Stimulated activated naive CD8-positive, alpha-beta T cell treated with anti-CD3 and anti-CD28 coated beads, Interleukin-15, Interleukin-2, amounts not matched to agents 100 U/mL and 50 U/mL, for 24 hours (primary cell): ENCODE measurements at regions not wholly inside any gene's neighbourhood (a gene's known extent, or its start where the extent isn't known, plus 50 kb on each side); places are given as distances from the start of the nearest gene placed in this dataset.

Experiments
- ATAC-seq: fragments of 150-1000 bp; cut with Tn5 transposase; one replicate; pipeline ENCODE4 v1.10.0; 2021
- DNase-seq: peaks from one replicate; pipeline ENCODE4 v3.0.0; 2021

DNA sequence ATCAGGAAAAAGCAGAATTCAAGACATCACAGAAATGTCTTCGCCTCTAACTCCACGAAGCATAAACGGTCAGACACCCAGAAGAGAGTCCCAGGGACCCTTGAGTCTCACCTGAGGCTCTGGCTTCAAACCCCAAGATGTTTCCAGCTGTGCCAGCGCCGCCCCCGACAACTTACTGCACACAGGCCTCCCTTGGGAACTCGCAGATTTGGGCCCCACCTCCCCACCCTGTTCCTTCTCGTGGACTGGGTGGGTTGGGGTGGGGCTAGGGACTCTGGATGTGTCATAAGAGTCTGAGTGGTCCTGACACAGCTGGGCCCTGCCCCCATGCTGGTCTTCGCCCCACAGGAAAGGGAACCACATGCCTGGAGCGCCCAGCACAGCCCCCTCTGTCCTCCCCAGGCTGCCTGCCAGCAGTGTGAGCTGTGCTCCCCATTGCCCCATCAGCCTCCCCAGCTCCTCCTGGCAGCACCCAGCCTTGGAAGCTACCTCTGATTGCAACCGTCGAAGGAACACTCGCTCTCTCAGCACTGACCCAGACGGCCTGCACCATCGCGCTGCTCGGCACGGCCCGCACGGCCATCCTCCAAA, 147.5 kb downstream of the CRYBB2 start:
- no peak for DNase-seq
- no peak for ATAC-seq

DNA sequence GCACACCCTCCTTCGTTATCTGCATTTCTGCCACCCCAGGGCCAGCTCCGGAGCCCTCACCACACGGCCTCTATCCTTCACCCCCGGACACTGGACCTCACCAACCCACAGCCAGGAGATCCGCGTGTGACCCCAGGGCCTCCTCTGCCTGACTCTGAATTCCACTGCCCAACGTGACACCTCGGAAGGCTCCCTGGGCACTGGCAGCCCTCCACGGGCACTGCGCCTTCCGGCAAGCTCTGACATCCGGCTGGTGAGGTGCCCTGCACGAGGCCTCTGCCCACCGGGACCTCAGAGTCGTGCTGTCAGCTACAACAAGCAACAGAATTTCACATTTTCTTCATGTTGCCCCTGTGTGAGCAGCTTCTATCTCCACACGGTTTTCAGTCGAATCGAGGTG, 148.3 kb downstream of the CRYBB2 start:
- no peak for ATAC-seq
- DNase-seq: no peak

DNA sequence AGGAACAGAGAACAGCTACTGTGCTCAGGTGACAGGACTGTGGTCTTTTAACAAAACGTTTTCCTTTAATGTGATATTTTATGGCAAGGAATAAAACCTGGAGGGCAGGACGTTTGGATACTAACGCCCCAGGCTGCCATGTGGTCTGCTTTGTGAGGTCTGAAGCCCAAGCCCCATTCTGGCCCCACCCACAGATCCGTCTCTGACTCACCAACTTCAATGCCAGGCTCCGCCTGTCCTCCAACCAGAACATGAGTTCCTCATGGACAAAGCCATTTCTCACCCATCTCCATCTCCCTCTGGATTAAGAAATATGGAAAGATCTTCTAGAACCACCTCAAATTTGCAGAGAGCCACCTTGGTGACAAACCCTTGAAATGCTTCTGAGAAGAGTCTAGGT, 148.8 kb downstream of the CRYBB2 start:
- ATAC-seq (no peak), DNase-seq (no peak)

DNA sequence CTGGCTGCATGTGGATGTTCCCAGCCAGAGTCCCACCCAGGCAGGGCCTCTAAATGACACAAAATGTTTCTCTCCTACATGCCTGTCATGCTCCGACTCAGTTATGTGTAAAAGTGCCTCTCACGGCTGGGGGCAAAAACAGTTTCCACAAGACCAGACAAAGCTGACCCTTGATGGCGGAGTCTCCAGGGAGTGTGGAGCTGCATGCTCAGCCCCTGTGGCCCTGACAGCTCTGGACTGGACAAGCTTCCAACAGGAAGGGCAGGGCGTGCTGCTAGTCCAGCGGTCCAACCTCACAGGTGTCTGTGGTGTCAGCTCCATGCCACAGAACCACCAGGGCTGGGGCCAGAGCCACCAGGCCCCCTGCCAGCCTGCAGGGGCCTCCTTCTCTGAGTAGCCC, 149.6 kb downstream of the CRYBB2 start:
- no peak for DNase-seq
- ATAC-seq: no peak

DNA sequence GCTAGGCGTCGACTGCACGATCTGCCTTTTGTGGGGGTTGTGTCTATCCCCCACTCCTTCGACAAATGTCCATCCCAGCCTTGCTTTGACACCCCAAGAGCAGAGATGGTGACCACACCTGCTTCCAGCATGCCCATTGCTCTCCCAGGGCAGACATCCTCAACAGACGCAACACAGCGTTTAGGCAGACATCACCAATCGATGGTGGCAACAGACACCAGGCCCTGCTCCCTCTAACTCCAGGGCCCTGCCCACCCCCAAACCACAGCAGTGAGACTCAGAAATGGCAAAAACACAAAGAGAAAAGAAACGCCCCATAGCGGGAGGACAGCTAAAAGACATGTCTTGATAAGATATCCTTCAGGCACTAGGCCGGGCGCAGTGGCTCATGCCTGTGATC, 150.9 kb downstream of the CRYBB2 start:
- DNase-seq (no peak), ATAC-seq (no peak)

DNA sequence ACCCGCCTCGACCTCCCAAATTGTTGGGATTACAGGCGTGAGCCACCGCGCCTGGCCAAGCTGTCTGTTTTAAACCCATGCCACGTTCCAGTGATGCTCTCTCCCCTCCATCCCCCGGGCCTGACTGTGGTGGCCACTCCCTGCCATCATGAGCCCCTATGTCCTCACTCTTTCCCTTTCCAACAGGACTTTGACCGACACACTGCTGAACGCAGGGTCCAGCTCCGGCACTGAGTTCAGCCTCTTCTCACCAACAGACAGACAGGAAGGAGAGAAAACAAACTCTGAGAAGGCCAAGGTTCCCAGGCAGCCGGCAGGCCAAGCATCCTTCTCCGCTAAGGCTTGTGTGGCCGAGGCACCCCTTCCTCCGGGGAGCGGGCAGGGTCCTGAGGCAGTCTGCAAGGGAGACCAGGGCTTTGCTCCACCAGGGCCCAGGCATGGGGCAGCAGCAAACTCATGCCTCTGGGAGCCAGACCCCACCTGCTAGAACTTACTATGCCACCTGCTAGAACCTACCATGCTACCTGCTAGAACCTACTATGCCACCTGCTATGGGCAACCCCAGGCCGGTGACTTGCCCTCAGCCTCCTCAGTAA, 152.7 kb downstream of the CRYBB2 start:
- ATAC-seq (no peak), DNase-seq (no peak)

DNA sequence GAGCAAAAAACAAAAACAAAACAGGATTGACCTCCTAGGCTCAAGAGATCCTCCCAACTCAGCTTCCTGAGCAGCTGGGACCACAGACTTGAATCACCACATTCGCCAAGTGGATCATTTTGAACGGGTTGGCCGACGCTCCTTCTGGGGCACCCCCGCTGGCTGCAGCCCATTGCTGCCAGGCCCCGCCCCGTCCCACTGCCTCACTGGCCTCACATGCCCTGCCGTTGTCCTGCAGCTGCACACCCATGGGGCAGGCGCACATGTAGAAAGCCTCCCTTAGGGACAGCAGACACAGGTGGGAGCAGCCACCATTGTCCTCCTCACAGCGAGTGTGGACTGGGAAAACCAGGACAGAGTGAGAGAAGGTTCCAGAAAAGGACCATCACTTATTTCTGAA, 154.5 kb downstream of the CRYBB2 start:
- ATAC-seq (no peak), DNase-seq (no peak)

DNA sequence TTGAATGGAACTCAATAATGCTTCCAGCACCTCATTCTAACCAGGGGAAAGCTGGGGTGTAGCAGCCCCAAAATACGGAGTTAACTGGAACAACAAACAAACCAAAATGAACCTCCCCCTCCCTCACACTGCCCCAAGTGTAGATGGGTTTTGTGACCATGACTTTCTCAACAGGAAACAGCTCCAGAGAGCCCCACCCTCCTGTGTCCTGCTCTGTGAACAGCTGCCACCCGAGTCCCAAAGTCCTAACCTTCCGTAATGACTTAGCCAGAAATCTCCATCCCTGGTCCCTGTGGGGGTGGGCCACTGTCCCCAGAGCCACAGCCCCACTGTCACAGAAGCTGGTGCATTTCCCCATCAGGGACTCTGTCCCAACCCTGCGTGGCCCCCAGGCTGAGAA, 155.4 kb downstream of the CRYBB2 start:
- DNase-seq (no peak), ATAC-seq (no peak)

DNA sequence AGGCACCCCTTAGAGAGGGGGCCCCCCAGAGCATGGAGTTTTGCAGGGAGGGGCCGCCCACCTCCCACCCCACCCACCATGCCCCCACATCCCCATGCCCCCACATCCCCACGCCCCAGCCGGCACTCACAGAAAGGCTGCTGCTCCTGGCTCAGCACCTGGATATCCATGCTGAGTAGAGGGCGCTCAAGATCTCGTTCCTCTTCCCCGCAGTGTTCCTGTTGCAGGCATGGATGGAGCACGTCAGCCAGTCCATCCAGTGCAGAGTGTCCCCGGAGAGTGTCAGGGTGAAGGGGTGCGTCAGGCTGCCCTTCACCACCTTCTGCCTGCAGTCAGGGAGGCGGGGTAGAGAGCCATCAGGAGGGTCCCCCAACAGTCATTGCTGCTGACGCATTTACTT, 156.2 kb downstream of the CRYBB2 start:
- no peak for ATAC-seq
- DNase-seq: no peak

DNA sequence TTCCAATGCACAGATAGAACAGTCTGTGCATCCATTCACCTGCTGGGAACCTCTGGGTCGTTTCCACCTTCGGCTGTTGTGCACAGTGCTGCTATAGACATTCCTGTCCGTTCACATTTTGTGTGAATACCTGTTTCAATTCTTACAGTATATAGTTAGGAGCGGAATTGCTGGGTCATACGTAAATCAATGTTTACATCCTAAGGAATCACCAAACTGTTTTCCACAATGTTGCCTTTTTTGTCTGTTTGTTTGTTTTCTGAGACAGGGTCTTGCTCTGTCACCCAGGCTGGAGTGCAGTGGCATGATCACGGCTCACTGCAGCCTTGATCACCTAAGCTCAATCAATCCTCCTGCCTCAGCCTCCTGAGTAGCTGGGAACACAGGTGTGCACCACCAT, 158.3 kb downstream of the CRYBB2 start:
- ATAC-seq (no peak), DNase-seq (no peak)

DNA sequence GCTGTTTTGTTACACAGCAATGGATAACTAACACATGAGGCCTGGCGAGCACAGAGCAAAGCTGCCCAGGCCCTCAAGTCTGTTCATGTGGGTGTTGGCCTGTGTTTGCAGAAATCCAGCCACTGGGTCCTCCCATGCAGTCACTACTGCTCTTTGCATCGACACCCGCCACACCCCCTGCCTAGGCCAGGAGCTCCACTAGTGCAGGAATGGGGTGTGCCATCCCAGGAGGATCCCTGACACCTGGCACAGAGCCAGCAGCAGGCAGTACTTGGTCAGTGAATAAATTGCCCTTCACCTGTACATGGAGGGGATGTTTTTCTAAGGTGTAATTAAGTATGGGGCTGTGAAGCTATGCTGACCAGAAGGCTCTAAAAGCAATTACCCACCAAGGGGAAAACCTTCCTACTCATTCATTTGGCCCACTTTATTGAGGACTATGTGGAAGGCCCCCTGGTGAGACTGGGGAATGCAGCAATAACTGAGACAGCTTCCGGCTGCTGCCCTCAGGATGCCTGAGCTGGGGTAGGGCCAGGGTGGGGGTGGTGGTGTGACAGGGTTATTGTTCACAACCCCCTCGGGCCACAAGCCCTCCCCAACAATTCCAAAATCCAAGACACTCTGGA, 160.8 kb downstream of the CRYBB2 start:
- ATAC-seq (no peak), DNase-seq (no peak)

DNA sequence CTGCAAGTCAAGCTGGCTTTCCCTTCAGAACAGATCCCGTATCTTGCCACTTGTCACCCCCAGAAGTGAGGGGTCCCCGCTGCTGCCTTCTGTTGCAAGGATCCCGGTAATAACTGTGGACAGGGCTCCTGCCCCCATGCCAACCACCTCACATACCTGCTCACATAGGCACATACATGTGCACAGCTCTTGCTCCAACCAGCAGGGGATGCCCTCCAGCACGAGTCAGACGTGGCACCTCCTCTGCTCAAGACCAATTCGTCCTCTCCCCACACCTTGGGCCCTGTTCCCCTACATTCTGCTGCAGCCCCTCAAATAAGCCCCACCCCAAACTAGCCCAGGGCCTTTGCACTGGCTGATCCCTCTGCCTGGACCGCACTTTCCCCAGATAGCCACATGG, 163.3 kb downstream of the CRYBB2 start:
- ATAC-seq: no peak
- DNase-seq: no peak

DNA sequence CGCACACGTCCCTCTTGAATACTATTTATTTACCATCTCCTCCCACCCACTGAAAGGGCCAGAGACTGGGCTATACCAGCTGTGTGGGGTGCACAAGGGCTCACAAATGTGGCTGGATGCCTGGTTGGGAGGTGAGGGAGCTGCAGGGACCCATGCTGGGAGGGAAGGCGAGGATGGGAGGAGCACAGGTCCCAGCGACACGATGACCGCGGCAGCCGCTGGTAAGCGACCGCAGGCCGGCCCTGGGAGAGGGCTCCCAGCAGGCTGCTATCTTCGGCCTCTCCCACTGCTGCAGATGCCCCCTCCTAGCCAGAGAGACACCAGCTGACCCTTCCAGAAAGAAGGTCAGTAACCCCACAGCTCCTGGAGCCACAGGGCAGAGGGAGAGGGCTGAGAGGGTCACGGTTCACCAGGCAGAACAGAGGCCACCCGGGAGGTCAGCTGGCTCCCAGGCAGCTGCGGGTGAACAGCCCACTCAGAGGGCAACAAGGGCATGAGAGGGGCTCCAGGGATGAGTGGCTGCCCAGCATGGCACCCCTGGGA, 163.9 kb downstream of the CRYBB2 start:
- ATAC-seq (no peak), DNase-seq (no peak)

DNA sequence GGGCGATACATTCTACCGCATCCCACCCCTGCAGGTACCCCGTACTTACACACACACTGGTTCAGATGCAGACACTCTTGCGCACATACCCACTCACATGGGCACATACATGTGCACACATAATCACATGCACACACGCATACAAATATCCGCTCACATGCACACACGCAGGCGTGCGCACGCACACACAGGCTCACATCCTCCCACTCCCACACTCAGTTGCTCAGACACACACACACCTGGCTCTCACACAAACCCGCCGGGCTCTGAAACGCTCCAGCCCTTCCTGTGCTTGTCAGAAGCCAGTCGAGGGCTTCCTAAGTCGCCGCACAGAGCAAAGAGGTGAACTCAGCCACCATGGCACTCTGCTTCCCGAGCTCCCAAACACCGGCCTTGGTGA, 164.5 kb downstream of the CRYBB2 start:
- DNase-seq (no peak), ATAC-seq (no peak)

DNA sequence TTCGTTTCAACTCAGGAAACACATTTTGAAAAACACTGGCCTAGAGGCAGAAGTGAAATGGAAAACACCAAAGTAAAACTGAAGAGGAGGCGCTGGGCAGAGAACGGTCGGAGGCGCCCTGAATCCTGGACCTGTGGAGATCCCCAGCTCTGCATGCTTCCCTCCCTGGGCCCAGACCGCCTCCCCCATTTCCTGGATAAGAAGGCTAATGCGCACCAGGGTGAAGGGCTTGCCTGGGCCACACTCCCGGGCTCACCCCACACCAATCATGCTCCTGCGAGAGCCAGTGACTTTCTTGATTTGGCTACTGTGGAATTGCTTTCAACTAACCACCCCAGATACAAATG, 167.1 kb downstream of the CRYBB2 start:
- DNase-seq: no peak
- ATAC-seq: no peak

DNA sequence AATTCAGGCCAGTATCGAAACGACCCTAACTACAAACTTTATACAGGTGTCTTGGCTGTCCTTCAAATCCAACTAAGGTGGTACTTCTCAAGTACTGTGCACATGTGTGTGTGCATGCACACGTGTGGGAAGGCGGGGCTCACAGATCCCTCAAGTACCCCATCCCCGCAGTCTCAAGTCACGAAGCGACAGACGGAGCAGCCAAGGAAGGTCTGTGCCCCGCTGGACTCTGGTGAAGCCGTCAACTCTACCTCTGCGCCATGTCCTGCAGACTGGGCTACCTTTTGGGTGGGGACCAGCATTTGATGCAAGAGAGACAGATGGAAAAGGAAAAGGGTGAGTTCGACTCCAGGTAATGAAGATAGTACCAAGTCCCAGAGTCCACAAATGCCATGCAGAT, 169.0 kb downstream of the CRYBB2 start:
- DNase-seq (no peak), ATAC-seq (no peak)

DNA sequence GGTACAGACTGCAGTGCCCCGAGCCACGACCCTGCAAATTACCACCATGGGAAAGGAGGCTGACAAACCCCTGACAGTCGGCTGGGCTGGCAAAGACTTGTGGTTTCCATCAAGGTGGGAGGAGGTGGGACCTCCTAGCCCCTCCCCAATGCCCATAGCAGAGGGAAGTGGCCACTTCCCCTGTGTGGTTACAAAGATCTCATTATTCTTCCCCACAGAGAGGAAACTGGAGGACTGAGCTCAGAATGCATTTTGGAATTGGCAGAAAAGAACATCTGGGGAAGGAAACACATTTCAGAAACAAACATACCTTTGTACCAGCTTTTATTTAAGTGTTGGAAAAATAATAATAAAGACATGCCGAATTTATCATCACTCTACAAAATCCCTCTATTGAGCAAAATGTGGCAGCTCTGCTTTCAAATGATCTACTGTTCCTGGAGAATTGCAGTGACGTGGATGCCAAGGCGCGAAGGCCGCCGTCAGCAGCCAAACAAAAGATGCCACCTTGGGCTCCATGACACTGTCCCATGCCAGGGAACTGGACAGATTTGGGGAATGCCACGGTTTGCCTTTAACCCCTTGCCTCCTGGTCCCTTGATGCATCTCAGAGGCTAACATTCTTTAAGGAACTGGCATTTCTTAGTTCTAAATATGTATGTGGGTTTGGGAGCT, 169.6 kb downstream of the CRYBB2 start:
- no peak for ATAC-seq
- peak; percentile 13 for DNase-seq

DNA sequence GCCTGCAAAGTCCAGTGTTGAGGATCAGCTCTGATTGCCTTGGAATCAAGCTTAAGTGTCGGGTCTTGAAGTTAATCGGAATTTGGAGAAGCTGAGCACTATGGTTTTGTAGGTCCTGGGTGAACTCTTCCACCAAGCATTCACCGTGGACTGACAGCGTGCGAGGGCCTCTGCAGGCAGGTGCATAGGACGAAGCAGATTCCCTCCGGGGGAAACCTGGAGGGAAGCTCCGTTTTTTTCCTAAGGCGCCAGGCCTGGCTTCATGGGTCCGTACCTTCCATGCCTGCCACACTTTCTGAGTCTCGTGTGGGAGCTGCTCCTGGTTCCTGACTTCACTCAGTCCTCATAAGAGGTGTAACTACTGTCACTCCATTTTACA, 170.1 kb downstream of the CRYBB2 start:
- ATAC-seq (no peak), DNase-seq (no peak)

DNA sequence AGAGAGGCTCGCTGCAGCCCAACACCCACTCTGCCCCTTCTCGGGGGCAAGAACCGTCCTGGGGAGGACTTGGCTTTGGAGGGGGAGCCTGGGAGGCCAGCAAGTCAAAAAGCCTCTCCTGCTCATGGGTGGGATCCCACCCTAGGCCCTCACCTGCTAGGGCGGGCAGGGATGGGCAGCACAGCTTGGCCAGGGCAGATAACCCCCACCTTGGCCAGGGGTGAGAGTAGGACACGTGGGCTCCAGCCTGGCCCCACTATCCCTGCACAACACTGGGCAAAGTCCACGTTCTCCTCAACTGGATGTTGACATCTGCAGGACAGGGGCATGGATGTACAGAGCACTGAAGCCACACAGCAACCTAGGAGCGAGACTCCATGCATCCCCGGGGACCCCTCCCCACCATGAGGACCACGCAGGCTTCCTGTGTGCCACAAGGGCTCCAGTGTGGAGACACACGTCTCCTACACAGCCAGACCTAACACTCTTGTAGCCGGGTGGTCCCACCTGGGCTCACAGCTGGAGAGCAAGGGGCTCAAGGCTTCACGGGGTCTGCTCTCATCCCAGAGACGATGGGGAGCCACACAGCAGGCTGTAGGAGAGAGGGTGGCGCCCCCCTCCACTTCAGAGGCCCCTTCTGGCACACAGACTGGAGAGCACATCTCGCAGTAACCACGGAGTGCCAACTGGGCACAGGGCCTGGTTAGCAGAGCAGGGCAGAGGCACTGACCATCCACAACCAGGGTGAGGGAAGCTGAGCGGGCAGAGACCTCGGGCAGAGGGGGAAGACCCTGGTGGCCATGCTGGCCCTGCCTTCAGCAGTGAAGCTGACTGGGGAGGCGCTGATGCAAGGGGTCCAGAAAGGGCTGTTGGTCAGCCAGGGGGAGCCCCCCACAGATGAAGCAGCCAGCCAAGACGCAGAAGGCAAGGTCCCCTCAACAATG, 171.1 kb downstream of the CRYBB2 start:
- DNase-seq: no peak
- ATAC-seq: no peak

DNA sequence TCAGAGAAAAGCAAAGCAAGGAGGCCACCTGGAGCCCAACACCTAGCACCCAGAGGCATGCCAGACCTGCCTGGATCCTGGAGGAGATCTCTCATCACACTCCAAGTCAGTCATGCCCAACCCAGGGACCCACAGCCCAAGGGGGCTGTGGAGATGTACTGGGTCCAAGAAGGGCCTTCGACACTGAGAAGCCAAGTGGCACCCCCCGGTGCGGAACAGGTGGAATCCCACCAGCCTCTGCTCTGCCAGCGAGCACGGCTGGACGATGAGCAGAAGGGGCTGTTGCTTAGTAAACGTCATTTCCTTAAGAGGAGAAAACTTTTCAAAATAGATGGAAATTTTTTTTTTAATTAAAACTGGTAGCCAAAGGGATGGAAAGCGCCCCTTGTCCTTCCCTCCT, 171.9 kb upstream of the GRK3 start:
- no peak for DNase-seq

DNA sequence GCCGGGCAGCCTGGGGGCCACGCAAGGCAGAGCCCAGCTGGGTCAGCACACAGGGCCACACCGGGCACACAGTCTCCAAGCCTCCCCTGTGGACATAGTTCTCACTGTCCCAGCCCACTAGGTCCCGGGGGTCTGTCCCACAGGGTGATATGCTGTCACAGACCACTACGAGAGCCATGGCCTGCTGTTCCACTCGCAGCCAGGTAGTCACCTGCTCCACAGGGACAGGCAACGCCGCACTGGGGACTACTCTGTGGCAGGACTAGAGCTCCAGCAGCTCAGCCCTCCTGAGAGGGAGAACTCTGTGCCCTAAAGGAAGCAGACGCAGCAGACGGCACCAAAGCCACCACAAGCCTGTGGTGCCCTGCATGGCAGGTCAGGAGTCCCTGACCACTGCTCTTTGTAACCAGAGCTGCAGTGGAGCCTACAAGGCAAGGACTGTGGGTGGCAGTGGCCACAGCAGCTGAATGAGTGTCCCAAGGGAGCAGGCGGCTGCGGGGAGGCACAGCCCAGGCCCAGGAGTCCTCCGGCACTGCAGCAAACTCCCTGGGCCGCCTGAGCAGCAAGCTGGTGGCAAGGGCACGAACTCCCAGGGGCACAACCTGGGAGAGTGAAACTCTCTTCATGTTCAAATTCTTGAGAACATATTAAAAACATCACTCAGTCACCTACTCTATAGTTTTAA, 171.2 kb upstream of the GRK3 start:
- no peak for DNase-seq
- ATAC-seq: no peak

More for the DNA sequence above, 171.9 kb upstream of the GRK3 start:
- no peak for ATAC-seq

DNA sequence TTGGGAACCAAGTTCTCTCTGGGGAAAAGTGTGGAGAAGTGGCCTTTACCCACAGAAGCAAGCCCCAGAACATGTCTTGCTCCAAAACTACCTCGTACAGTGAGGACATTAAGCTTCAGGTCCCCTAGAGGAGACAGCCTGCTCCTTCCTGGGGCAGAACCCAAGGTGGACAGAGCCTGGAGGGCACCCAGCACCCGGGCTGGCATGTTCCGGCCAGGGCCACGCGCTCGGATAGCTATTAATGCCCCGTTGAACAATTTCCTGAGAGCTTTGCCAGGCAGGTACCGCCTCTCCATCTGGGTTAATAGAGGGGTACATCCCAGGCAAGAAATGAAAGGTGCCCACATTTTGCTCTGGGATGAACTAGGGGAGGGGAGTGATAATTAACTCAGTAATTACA, 169.0 kb upstream of the GRK3 start:
- DNase-seq: no peak
- no peak for ATAC-seq
